ENCODE measurements at regions not wholly inside any gene's neighbourhood (a gene's known extent, or its start where the extent isn't known, plus 50 kb on each side); places are given as distances from the start of the nearest gene placed in this dataset.

- H3K9me3 ChIP-seq: no peaks in the 10 kb centered on the region
- no peaks in the 10 kb centered on the region for H3K36me3 ChIP-seq
- H3K27me3 ChIP-seq: no peaks in the 10 kb centered on the region
- H3K27ac ChIP-seq: no peak overlapping the region
- no peak for ATAC-seq
- no peak overlapping the region for H3K4me3 ChIP-seq
- no peak for TF ChIP-seq CTCF (IDR thresholded peaks at IDR 0.05)
- intact Hi-C loops (cut with DNase I): no loop called here
- no peaks in the 10 kb centered on the region for H3K4me1 ChIP-seq
- no peak for DNase-seq
- 68 to 72% methylated on average over 3 of the region's 3 CpGs for WGBS, 2 donors
- FAIRE-seq: no peak
Measured at GRCh38 chr10:84606428-84606827, 278.0 kb downstream of the CCSER2 start.

- peak in 2 of 4 donors; percentile 35 to 58 for ATAC-seq
- Histone ChIP-seq H3K4me3 (no peak overlapping the region), H3K4me1 (no peaks in the 10 kb centered on the region), H3K36me3 (no peaks in the 10 kb centered on the region), H3K9me3 (no peaks in the 10 kb centered on the region), H3K27ac (no peak overlapping the region), H3K27me3 (no peaks in the 10 kb centered on the region)
- DNase-seq: no peak
- 49 to 52% methylated on average over 4 of the region's 4 CpGs for WGBS, 2 donors
- intact Hi-C loops (cut with DNase I): no loop called here
- no peak for FAIRE-seq
- no peak for TF ChIP-seq CTCF (IDR thresholded peaks at IDR 0.05)
Measured at GRCh38 chr10:84607044-84607443, 278.7 kb downstream of the CCSER2 start.

GRCh38 chr10:84607523-84607922 is 279.1 kb downstream of the CCSER2 start:
- FAIRE-seq: no peak
- H3K4me1 ChIP-seq: no peaks in the 10 kb centered on the region
- DNase-seq: no peak
- H3K27me3 ChIP-seq: no peaks in the 10 kb centered on the region
- no peaks in the 10 kb centered on the region for H3K36me3 ChIP-seq
- intact Hi-C loops (cut with DNase I): no loop called here
- H3K4me3 ChIP-seq: no peak overlapping the region
- no peaks in the 10 kb centered on the region for H3K9me3 ChIP-seq
- 31 to 36% methylated on average over 9 of the region's 9 CpGs for WGBS, 2 donors
- TF ChIP-seq CTCF (IDR thresholded peaks at IDR 0.05): no peak
- peak in 1 of 4 donors; percentile 42 for ATAC-seq
- H3K27ac ChIP-seq: no peak overlapping the region

GRCh38 chr10:84608126-84608525 is 279.7 kb downstream of the CCSER2 start:
- Histone ChIP-seq H3K4me3 (no peak overlapping the region), H3K36me3 (no peaks in the 10 kb centered on the region), H3K9me3 (no peaks in the 10 kb centered on the region), H3K4me1 (no peaks in the 10 kb centered on the region), H3K27ac (no peak overlapping the region), H3K27me3 (no peaks in the 10 kb centered on the region)
- no peak for TF ChIP-seq CTCF (IDR thresholded peaks at IDR 0.05)
- intact Hi-C loops (cut with DNase I): no loop called here
- no peak for ATAC-seq
- no peak for DNase-seq
- WGBS, 2 donors: 69 to 83% methylated on average over 4 of the region's 4 CpGs
- FAIRE-seq: no peak

- FAIRE-seq: no peak
- intact Hi-C loops (cut with DNase I): no loop called here
Measured at GRCh38 chr10:84613336-84614021, 285.1 kb downstream of the CCSER2 start.

More at GRCh38 chr10:84613336-84614021, 285.1 kb downstream of the CCSER2 start:
- DNase-seq (peak in 1 of 6 donors; percentile 41), ATAC-seq (peak; percentile 66 to 95 (median 89))
- peak in 2 of 4 donors; percentile 14 to 29 for TF ChIP-seq CTCF (IDR thresholded peaks at IDR 0.05)
- Histone ChIP-seq H3K4me1 (no peaks in the 10 kb centered on the region), H3K36me3 (no peaks in the 10 kb centered on the region), H3K4me3 (no peak overlapping the region), H3K27ac (no peak overlapping the region), H3K9me3 (no peaks in the 10 kb centered on the region), H3K27me3 (no peaks in the 10 kb centered on the region)
- 25 to 37% methylated on average over 7 of the region's 7 CpGs for WGBS, 2 donors
